Hepatocyte (in vitro differentiated cells): ENCODE measurements at regions not wholly inside any gene's neighbourhood (a gene's known extent, or its start where the extent isn't known, plus 50 kb on each side); places are given as distances from the start of the nearest gene placed in this dataset.

Experiments used
- DNase-seq: peaks from one replicate; pipeline ENCODE4 v3.0.0-alpha.2; 2016; ENCODE audit warnings: low spot score
- H2AFZ ChIP-seq: fragments of 200-600 bp; sonication (generic); 2 replicates; pipeline ENCODE4 v1.6.0; 2016; ENCODE audit warnings: antibody characterized with exemption, mild to moderate bottlenecking
- H3K27ac ChIP-seq: fragments of 200-600 bp; sonication (generic); 2 replicates; pipeline ENCODE4 v1.5.1; 2016; ENCODE audit warnings: mild to moderate bottlenecking
- H3K27me3 ChIP-seq: fragments of 200-600 bp; sonication (generic); 2 replicates; pipeline ENCODE4 v1.6.1; 2016
- H3K36me3 ChIP-seq: fragments of 200-600 bp; sonication (generic); replicated peaks from 2 replicates; pipeline ENCODE4 v1.5.1; 2016; ENCODE audit warnings: low read depth; ENCODE audit not compliant: insufficient read depth
- H3K4me1 ChIP-seq: fragments of 200-600 bp; sonication (generic); 2 replicates; pipeline ENCODE4 v1.5.1; 2016; ENCODE audit warnings: mild to moderate bottlenecking, moderate library complexity; ENCODE audit not compliant: insufficient read depth
- H3K4me2 ChIP-seq: fragments of 200-600 bp; sonication (generic); 2 replicates; pipeline ENCODE4 v1.6.0; 2016
- H3K4me3 ChIP-seq: fragments of 200-600 bp; sonication (generic); 2 replicates; pipeline ENCODE4 v1.5.1; 2016; ENCODE audit warnings: mild to moderate bottlenecking
- H3K79me2 ChIP-seq: fragments of 200-600 bp; sonication (generic); 2 replicates; pipeline ENCODE4 v1.6.0; 2017; ENCODE audit warnings: mild to moderate bottlenecking
- H3K9me2 ChIP-seq: fragments of 200-600 bp; sonication (generic); replicated peaks from 2 replicates; pipeline ENCODE4 v1.6.0; 2017; ENCODE audit warnings: mild to moderate bottlenecking; ENCODE audit not compliant: insufficient read depth
- H3K9me3 ChIP-seq: fragments of 200-600 bp; sonication (generic); 2 replicates; pipeline ENCODE4 v1.5.1; 2016; ENCODE audit warnings: low read depth, mild to moderate bottlenecking
- H4K20me1 ChIP-seq: fragments of 200-600 bp; sonication (generic); 2 replicates; pipeline ENCODE4 v1.6.0; 2016; ENCODE audit warnings: mild to moderate bottlenecking; ENCODE audit not compliant: insufficient read depth, poor library complexity, severe bottlenecking
- EZH2 ChIP-seq: fragments of 200-600 bp; sonication (generic); IDR thresholded peaks from 2 replicates; pipeline ENCODE4 v1.6.1; 2016; ENCODE audit warnings: antibody characterized with exemption, mild to moderate bottlenecking, borderline replicate concordance
- EZH2phosphoT487 ChIP-seq: fragments of 200-600 bp; sonication (generic); IDR thresholded peaks from one replicate; pipeline ENCODE4 v1.6.1; 2018; ENCODE audit warnings: antibody characterized with exemption, mild to moderate bottlenecking, low read depth, moderate library complexity; ENCODE audit not compliant: unreplicated experiment, severe bottlenecking
- WGBS: methylation state at CpG from one replicate; pipeline ENCODE4 v1.1.6; 2016; ENCODE audit warnings: low lambda C conversion rate; ENCODE audit errors: missing lambda C conversion rate; 5-methylcytosine and 5-hydroxymethylcytosine counted together
- TF ChIP-seq, protein P1 (sequence below): fragments of 200-600 bp; sonication (generic); IDR thresholded peaks from 2 replicates; pipeline ENCODE4 v1.5.1; 2016; ENCODE audit warnings: antibody characterized with exemption, mild to moderate bottlenecking; ENCODE audit not compliant: poor library complexity

DNA sequence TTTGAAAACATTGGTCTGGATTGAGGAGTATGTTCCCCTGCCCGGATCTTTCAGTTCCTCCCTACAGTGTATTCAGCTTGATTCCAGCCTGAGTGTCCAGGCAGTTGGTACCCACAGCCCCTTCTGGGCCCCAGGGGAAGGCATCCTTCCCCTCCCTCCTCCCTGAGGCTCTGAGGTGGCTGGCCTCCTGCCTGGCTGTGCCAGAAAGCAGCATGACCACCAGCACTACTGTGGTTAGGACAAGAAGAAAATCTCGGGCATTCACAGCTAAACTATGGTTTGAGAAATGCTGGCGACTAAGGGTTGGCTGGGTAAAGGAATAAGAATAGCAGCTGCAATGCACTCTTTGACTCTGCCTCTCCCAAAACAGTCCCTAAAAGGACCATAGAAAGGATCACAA is 84.6 kb upstream of the LIFR start:
- Histone ChIP-seq H3K9me2 (no peaks in the 10 kb centered on the region), H3K9me3 (no peaks in the 10 kb centered on the region), H3K4me3 (no peak overlapping the region), H3K36me3 (no peaks in the 10 kb centered on the region), H3K4me2 (no peak overlapping the region), H3K4me1 (peaks cover 31% of the 10 kb centered on the region), H3K27me3 (no peaks in the 10 kb centered on the region), H3K27ac (peak overlapping the region; percentile 71), H2AFZ (no peak overlapping the region), H3K79me2 (no peaks in the 10 kb centered on the region), H4K20me1 (no peaks in the 10 kb centered on the region)
- DNase-seq = no peak
- TF ChIP-seq EZH2phosphoT487 = no peak
- TF ChIP-seq, protein P1, sequence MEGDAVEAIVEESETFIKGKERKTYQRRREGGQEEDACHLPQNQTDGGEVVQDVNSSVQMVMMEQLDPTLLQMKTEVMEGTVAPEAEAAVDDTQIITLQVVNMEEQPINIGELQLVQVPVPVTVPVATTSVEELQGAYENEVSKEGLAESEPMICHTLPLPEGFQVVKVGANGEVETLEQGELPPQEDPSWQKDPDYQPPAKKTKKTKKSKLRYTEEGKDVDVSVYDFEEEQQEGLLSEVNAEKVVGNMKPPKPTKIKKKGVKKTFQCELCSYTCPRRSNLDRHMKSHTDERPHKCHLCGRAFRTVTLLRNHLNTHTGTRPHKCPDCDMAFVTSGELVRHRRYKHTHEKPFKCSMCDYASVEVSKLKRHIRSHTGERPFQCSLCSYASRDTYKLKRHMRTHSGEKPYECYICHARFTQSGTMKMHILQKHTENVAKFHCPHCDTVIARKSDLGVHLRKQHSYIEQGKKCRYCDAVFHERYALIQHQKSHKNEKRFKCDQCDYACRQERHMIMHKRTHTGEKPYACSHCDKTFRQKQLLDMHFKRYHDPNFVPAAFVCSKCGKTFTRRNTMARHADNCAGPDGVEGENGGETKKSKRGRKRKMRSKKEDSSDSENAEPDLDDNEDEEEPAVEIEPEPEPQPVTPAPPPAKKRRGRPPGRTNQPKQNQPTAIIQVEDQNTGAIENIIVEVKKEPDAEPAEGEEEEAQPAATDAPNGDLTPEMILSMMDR = no peak
- no peak for TF ChIP-seq EZH2
- WGBS = 92% methylated on average over 3 of the region's 3 CpGs

DNA sequence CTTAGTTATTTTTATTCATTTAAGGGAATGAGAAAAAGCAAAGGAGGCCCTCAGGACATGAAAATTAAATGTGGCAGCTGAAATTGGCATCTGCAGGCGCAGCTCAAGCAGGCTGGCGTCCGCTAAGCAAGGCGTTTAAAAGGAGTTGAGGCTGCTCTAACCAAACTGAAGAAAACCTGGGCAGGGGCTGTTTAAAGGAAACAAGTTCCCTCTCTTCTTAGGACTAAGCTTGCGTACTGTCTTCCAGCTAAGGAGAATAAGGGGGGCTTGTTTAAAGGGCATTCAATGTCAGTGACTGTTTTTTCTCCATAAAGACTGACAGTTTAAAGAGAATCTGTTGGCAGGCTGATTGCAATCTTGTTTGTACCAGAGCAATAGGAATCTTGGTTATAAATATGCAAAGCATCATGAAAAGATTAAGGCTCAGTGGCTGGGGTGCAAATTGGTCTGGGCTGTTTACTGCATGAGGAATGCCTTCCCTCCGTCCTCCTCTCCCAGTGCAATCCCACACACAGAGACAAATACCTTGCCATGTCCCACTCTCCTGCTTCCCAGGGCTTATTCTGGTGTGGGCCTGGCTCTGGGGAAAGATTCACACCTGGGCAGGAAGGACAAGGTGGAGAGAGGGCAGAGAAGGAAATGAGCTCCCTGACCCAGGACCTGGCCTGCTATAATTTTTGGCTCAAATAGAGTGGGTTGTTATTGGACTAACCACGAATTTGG is 85.9 kb upstream of the LIFR start:
- H3K9me3 ChIP-seq = no peaks in the 10 kb centered on the region
- H3K36me3 ChIP-seq = no peaks in the 10 kb centered on the region
- TF ChIP-seq EZH2phosphoT487 = no peak
- TF ChIP-seq, protein P1 = no peak
- no peak for TF ChIP-seq EZH2
- H3K4me1 ChIP-seq = peaks cover 31% of the 10 kb centered on the region
- H4K20me1 ChIP-seq = no peaks in the 10 kb centered on the region
- no peaks in the 10 kb centered on the region for H3K27me3 ChIP-seq
- DNase-seq = no peak
- 51% methylated on average over 7 of the region's 7 CpGs for WGBS
- no peak overlapping the region for H2AFZ ChIP-seq
- peak overlapping the region; percentile 3 for H3K4me2 ChIP-seq
- H3K4me3 ChIP-seq = no peak overlapping the region
- no peaks in the 10 kb centered on the region for H3K79me2 ChIP-seq
- H3K27ac ChIP-seq = peak overlapping the region; percentile 30
- no peaks in the 10 kb centered on the region for H3K9me2 ChIP-seq

DNA sequence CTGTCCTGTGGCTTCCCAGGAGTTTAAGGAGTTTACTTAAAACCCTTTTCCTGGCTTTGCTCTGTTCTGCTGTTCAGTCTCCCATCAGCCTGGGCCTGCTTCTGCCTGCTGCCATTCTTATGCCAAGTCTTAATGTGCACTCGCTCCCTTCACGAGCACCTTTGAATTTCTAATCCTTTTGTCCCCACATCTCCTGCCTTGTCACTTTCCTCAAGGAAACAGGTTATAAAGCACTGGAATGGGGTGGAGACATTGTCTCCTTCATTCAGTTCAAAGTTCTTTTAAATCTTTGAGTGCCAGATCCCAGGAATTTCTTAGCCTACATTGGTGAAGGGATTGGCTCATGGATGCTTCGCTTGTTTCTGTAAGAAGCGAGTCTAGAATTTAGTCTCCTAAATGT is 87.2 kb upstream of the LIFR start:
- no peak for TF ChIP-seq EZH2phosphoT487
- H3K27ac ChIP-seq = no peak overlapping the region
- no peaks in the 10 kb centered on the region for H3K9me3 ChIP-seq

DNA sequence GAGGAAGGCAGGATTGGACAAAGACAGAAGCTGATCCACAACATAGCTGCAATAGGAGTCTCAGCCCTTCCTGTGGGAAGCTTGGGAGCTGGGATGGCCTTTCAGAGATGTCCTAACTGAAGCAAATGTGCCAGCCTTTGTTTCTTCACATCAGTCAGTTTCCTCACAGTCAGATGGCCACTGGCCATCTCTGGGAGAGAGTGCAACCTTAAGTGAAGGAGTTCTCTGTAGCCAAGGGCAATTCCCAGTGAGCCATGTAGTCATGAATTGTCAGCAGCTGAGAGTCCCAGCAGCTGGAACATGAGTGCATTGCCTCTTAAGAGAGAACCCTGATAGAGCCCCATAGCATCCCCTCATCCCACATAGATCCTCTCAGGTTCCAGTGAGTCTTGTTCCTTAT is 89.1 kb upstream of the LIFR start:
- TF ChIP-seq EZH2phosphoT487 (no peak), EZH2 (no peak)
- TF ChIP-seq, protein P1 = no peak
- no peaks in the 10 kb centered on the region for H3K9me3 ChIP-seq
- H3K27ac ChIP-seq = no peak overlapping the region
- no peak overlapping the region for H3K4me2 ChIP-seq
- H3K4me1 ChIP-seq = peaks cover 23% of the 10 kb centered on the region
- no peaks in the 10 kb centered on the region for H3K79me2 ChIP-seq
- no peaks in the 10 kb centered on the region for H3K27me3 ChIP-seq
- H3K36me3 ChIP-seq = no peaks in the 10 kb centered on the region
- H4K20me1 ChIP-seq = no peaks in the 10 kb centered on the region
- no peak overlapping the region for H2AFZ ChIP-seq
- H3K4me3 ChIP-seq = no peak overlapping the region
- no peaks in the 10 kb centered on the region for H3K9me2 ChIP-seq
- DNase-seq = no peak

More for the DNA sequence above, 87.2 kb upstream of the LIFR start:
- Histone ChIP-seq H3K4me3 (no peak overlapping the region), H3K79me2 (no peaks in the 10 kb centered on the region), H3K9me2 (no peaks in the 10 kb centered on the region), H3K4me1 (peaks cover 31% of the 10 kb centered on the region), H4K20me1 (no peaks in the 10 kb centered on the region), H2AFZ (no peak overlapping the region), H3K36me3 (no peaks in the 10 kb centered on the region), H3K27me3 (no peaks in the 10 kb centered on the region), H3K4me2 (no peak overlapping the region)
- 91% methylated on average over 4 of the region's 4 CpGs for WGBS
- no peak for DNase-seq
